Hematopoietic multipotent progenitor cell treated with erythropoietin and hydrocortisone succinate and interleukin-3 and kit ligand, for 15 days (in vitro differentiated cells): ENCODE measurements at regions not wholly inside any gene's neighbourhood (a gene's known extent, or its start where the extent isn't known, plus 50 kb on each side); places are given as distances from the start of the nearest gene placed in this dataset.
"Not testable (repeated sequence)": the region's sequence is repeated elsewhere in the genome, so short reads cannot be mapped to it uniquely, and the experiment has no call there.

Source experiments
- DNase-seq: peaks from one replicate; pipeline ENCODE4 v3.0.0-alpha.2; 2015; ENCODE audit warnings: low spot score

GRCh38 chr7:39758234-39758970 is 135.0 kb downstream of the RALA start:
- DNase-seq = no peak

DNA sequence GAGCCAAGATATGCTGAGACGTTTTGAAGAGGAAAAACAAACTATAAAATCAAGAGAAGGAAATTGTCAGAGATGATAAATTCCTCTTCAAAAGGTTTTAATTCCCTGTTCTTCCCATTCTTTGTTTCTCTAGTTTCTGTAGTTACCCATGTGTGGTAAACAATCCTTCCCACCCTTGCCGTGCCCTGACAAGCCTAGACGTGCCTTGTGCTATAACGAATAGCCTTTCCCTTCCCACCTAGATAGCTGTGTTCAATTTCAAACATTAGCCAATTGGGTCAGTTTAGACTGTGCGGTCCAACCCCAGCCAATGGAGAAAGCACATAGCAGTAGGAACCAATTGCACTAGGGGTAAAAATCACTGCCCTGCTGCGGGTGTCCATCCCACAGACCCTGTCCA is 138.1 kb downstream of the RALA start:
- DNase-seq = no peak

DNA sequence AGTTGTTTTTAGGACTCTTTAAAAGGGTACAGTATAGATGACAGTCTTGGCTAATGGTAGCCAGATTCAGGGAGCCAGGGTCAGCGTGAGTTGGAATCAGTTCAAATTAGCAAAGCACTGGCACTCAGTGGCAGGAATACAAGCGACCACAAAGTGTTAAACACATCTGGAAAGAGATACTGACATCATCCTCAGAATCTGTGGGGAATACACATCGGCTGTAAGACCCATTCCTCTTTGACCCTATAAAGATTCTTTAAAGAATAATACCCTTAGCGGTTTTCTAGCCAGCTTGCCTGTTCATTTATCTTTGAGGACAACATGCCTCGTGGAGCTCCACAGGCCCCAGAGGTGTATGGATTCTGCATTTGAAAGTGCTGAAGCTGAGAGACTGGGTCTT is 139.1 kb downstream of the RALA start:
- DNase-seq = not testable (repeated sequence)

DNA sequence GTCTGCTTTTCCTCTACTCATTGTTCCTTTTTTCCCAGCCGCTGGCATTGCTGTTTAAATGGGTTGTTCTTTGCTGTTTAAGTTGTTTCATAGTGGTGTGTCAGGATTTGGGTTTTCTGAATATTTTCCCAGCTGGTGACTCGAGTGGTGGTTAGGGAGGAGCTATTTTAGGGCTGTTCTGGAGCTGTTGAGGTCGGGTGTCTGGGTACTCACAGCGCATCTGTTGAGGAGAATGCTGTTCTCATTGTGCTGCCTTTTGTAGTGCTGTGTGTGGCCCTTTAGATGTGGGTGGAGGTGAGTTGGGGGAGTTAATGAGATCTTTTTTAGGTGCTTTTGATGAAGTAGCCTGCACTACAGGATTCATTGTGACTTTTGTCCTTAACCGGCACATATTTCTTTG is 139.5 kb downstream of the RALA start:
- DNase-seq = not testable (repeated sequence)

- not testable (repeated sequence) for DNase-seq
Observed at GRCh38 chr7:39765833-39766232, 142.5 kb downstream of the RALA start.

GRCh38 chr7:39768439-39768838 is 145.1 kb downstream of the RALA start:
- not testable (repeated sequence) for DNase-seq

GRCh38 chr7:39774341-39774851 is 151.0 kb downstream of the RALA start:
- not testable (repeated sequence) for DNase-seq

DNA sequence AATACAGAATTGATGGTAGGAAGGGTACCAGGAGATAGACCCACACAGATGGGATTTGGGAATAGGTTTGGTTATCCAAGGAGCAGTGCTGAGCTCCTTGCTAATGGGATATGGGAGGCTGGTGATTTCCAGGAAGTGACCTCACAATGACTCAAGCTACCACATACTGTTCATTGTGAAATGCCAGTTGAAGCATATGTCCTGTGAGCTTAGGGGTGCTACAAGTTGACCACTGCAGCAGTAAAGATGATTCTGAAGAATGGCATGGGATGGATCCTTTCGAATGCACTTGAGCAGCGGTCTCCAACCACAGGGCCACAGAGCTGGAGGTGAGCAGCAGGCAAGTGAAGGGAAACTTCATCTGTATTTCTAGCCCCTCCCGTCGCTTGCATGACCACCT is 158.2 kb downstream of the RALA start:
- not testable (repeated sequence) for DNase-seq

DNA sequence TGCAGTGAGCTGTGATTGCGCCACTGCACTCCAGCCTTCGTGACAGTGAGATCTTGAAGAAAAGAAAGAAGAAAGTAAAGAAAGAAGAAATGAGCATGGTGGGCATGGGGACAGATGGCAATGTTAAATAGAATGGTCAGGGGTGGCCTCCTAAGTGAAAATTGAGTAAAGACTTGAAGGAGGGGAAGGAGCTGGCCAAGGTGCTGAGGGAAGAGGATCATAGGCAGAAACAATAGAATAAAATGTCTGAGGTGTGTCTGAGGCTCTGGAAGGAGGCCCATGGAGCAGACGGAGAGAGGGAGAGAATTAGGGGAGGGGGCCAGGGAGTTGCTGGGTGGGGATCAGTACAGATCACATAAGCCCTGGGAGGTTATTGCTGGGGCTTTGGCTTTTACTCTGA is 163.1 kb downstream of the RALA start:
- not testable (repeated sequence) for DNase-seq

- not testable (repeated sequence) for DNase-seq
Observed at GRCh38 chr7:39791035-39791434, 159.0 kb upstream of the CDK13 start.

GRCh38 chr7:39791911-39792310 is 158.1 kb upstream of the CDK13 start:
- DNase-seq = not testable (repeated sequence)

GRCh38 chr7:39793026-39793425 is 157.0 kb upstream of the CDK13 start:
- DNase-seq = not testable (repeated sequence)

DNA sequence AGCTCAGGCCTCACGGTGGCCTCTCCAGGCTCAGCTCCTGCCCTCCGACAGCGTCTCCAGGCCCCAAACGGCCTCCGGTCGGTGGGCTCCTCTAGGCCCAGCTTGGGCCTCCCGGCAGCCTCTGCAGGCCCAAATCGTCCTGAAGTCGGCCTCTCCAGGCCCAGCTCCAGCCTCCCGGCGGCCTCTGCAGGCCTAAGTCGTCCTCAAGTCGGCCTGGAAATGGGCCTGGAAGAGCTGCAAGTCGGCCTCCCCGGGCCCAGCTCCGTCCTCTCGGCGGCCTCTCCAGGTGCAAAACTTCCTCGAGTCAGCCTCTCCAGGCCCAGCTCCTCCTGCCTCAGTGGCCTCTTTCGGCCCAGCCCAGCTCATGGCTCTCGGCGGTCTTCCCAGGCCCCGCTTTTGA is 156.2 kb upstream of the CDK13 start:
- not testable (repeated sequence) for DNase-seq

- DNase-seq = not testable (repeated sequence)
Observed at GRCh38 chr7:39796947-39797346, 153.1 kb upstream of the CDK13 start.

GRCh38 chr7:39798077-39798476 is 152.0 kb upstream of the CDK13 start:
- DNase-seq = not testable (repeated sequence)

DNA sequence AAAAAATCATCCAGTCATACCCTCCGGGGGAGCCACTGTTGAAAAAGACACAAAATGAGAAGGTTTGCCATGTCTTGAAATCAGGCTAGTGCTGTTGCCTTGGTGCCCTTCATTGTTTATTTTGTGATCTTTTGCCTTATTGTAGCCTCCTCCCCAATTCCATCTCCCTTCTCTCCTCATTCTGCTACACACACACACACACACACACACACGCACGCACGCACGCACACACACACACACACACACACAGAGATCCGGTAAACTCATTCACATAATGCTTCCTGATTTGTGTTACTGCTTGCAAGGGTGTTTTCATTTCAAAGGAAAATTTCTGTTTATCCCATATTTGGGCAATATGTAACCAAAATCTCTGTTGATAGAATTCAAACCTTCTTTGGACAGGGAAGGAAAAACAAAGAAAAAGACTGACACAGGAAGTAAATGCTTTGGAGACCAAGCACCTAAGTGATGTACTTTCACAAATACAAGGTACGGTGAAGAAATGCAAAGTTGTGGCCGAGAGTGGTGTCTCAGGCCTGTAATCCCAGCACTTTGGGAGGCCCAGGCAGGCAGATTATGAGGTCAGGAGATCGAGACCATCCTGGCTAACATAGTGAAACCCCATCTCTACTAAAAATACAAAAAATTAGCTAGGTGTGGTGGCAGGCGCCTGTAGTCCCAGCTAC is 141.1 kb upstream of the CDK13 start:
- DNase-seq = no peak

DNA sequence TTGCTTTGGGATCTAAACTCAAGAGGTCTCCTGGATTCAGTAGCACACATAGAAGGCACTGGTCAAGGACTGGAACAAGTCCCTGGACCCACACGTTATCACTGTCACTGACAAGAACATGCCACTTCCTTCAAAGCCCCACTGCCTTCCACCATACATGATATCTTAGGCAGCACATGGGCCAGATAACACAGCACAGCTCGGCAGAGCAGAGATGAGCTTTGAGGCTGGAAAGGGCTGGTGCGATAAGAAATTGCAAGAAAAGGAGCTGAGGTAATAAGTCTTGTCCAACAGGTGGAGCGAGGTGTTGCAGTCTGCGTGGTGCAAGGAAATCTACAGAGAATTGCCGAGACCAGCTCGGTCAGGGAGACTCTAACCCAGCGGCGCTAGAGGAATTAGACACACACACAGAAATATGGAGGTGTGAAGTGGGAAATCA is 139.8 kb upstream of the CDK13 start:
- DNase-seq = peak; percentile 32

GRCh38 chr7:39810710-39811109 is 139.3 kb upstream of the CDK13 start:
- no peak for DNase-seq

GRCh38 chr7:39811161-39811614 is 138.9 kb upstream of the CDK13 start:
- DNase-seq = no peak

- no peak for DNase-seq
Observed at GRCh38 chr7:39816462-39817060, 133.5 kb upstream of the CDK13 start.

DNA sequence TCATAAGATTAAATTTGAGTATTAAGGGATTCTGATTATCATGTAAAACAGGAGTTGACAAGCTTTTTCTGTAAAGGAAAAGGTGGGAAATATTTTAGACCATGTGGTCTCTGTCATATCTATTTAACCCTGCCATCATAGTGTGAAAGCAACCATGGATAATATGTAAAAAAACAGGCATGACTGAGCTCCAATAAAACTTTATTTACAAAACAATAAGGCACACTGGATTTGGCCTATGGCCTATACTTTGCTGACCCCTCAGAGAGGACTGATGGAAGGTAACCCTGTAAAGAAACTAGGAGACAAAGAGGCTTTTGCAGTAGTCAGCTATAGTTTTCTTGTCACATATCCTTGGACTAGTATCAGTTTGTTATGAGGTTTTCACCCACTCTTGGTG is 130.5 kb upstream of the CDK13 start:
- DNase-seq = no peak

GRCh38 chr7:39824456-39825200 is 125.4 kb upstream of the CDK13 start:
- DNase-seq = no peak
